ENCODE measurements at regions not wholly inside any gene's neighbourhood (a gene's known extent, or its start where the extent isn't known, plus 50 kb on each side); places are given as distances from the start of the nearest gene placed in this dataset.

DNA sequence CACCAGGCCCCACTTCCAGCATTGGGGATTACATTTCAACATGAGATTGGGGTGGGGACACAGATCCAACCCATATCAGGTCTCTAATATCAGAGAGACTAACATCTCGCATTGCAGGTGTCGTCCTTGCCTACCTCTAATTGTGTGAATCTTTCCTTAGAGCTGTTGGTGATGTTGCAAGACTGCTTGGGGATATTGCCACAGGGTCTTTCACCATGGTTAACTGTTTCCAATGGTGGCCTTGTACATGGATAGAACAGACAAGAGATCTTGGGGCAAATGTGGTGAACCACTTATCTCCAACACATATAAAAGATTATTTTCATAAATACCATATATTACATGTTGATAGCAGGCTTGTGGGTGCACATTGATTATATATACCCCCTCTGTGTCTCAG, 270.3 kb upstream of the LINC00305 start:
- H3K4me3 Mint-ChIP-seq: no peak overlapping the region
- no peaks in the 10 kb centered on the region for H3K36me3 Mint-ChIP-seq
- no peak overlapping the region for H3K27ac Mint-ChIP-seq

GRCh38 chr18:64416990-64417389, 268.1 kb upstream of the LINC00305 start:
- no peak for DNase-seq
- H3K36me3 Mint-ChIP-seq: no peaks in the 10 kb centered on the region
- no peaks in the 10 kb centered on the region for H3K9me3 Mint-ChIP-seq
- no peaks in the 10 kb centered on the region for H3K27me3 Mint-ChIP-seq
- H3K27ac Mint-ChIP-seq: no peak overlapping the region
- no peak overlapping the region for H3K4me3 Mint-ChIP-seq
- no peaks in the 10 kb centered on the region for H3K4me1 Mint-ChIP-seq

More for the DNA sequence above, 270.3 kb upstream of the LINC00305 start:
- no peak for DNase-seq
- Mint-ChIP-seq H3K27me3 (no peaks in the 10 kb centered on the region), H3K4me1 (no peaks in the 10 kb centered on the region), H3K9me3 (no peaks in the 10 kb centered on the region)

- no peak for DNase-seq
- Mint-ChIP-seq H3K4me3 (no peak overlapping the region), H3K4me1 (no peaks in the 10 kb centered on the region), H3K36me3 (no peaks in the 10 kb centered on the region), H3K27ac (no peak overlapping the region), H3K27me3 (no peaks in the 10 kb centered on the region), H3K9me3 (no peaks in the 10 kb centered on the region)
Observed at GRCh38 chr18:64415218-64415617, 266.3 kb upstream of the LINC00305 start.

DNA sequence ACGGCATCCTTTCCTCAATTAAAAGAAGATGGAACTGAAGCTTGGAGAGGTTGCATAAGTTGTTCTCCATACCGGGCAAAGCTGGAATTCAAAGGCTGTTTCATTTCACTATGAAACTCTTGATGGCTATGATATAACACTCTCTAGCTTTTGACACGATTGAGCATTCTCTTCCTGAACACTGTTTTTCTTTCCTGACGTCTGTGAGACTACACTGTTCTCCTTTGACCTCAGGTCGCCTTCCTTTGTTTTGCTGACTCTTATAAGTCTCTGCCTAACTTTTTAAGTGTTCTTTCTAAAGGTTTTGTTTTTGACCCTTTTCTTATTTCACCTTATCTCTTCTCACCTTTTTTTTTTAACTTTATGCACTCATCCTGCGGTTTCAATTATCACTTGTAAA, 261.8 kb upstream of the LINC00305 start:
- Mint-ChIP-seq H3K4me3 (no peak overlapping the region), H3K9me3 (no peaks in the 10 kb centered on the region), H3K27me3 (no peaks in the 10 kb centered on the region), H3K36me3 (no peaks in the 10 kb centered on the region), H3K27ac (no peak overlapping the region), H3K4me1 (no peaks in the 10 kb centered on the region)
- DNase-seq: no peak

DNA sequence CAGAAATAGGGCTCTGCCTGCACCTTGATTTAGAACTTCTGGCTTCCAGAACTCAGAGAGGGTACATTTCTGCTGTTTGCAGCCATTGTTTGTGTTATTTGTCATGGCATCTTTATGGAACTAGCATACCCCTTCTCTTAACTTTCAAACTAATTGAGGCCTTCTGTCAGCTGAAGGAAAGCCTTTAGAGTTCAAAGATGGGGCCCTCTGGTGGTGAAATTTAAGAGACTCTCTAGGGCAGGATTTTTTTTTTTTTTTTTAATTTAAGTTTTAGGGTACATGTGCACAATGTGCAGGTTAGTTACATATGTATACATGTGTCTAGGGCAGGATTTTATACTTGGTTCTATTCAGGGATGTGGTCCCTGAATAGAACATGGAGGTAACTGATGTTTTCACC, 260.6 kb upstream of the LINC00305 start:
- Mint-ChIP-seq H3K4me1 (no peaks in the 10 kb centered on the region), H3K4me3 (no peak overlapping the region)
- DNase-seq: no peak

DNA sequence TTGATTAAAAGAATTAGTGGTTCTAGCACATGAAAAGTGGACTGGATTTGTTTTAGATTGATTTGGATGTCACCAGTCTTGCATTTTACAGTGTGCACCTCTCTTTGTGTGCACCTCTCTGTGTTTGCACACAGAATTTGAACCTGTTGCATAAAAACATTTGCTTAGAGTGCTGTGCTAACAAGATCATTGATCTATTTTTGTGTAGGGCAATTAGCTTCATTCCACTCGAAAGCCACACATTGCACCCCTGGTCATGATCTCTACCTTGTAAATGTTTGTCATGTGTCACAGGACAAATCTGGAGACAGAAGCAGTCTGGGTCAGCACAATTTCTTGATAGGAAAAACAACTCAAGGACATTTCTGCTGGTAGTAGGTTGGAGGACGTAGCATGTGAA, 258.7 kb upstream of the LINC00305 start:
- Mint-ChIP-seq H3K36me3 (no peaks in the 10 kb centered on the region), H3K27ac (no peak overlapping the region), H3K4me3 (no peak overlapping the region), H3K4me1 (no peaks in the 10 kb centered on the region), H3K9me3 (no peaks in the 10 kb centered on the region), H3K27me3 (no peaks in the 10 kb centered on the region)
- DNase-seq: no peak

More for the DNA sequence above, 260.6 kb upstream of the LINC00305 start:
- H3K27me3 Mint-ChIP-seq: no peaks in the 10 kb centered on the region
- H3K27ac Mint-ChIP-seq: no peak overlapping the region
- no peaks in the 10 kb centered on the region for H3K9me3 Mint-ChIP-seq
- H3K36me3 Mint-ChIP-seq: no peaks in the 10 kb centered on the region

DNA sequence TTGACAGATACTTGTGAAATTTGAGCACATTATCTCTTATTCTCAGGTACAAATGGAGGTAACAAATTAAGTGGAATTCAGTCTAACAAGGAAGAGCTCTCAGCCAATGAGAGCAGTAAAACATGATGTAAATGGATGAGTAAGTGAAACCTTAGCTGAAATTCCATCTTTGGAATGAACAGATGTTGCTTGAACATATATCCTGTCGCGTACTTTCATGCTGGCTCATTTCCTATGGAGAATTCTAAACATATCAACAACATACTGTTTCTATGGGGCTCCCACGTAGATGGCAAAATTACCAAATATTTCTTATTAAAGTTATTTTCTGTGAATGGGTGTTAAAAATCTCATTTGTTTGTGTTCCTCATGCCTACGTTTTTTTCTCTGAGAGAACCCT, 256.3 kb upstream of the LINC00305 start:
- no peak for DNase-seq
- H3K4me1 Mint-ChIP-seq: no peaks in the 10 kb centered on the region
- no peak overlapping the region for H3K4me3 Mint-ChIP-seq
- no peaks in the 10 kb centered on the region for H3K36me3 Mint-ChIP-seq
- H3K27ac Mint-ChIP-seq: no peak overlapping the region
- no peaks in the 10 kb centered on the region for H3K27me3 Mint-ChIP-seq
- H3K9me3 Mint-ChIP-seq: no peaks in the 10 kb centered on the region

GRCh38 chr18:64403784-64404503, 255.1 kb upstream of the LINC00305 start:
- DNase-seq: no peak
- Mint-ChIP-seq H3K27ac (no peak overlapping the region), H3K36me3 (no peaks in the 10 kb centered on the region), H3K4me1 (no peaks in the 10 kb centered on the region), H3K27me3 (no peaks in the 10 kb centered on the region), H3K9me3 (no peaks in the 10 kb centered on the region), H3K4me3 (no peak overlapping the region)

DNA sequence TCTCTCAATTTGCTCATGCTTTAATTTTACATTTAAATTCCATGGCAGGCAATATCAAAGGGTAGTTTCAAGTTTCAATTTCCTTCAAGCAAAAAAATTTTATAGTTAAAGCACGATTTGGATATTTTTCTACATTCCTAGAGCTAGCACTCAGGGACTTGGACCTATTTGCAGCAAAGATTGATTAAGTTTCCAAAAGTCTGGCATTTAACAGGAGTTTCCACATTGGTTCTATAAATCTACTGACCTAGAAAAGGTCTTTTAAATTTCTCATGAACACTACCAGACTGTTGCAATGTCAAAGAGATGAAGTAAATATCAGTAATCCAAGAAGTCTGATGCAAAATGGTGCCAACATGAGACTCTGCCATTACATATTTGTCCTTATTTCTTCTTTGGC, 253.7 kb upstream of the LINC00305 start:
- Mint-ChIP-seq H3K27me3 (no peaks in the 10 kb centered on the region), H3K4me1 (no peaks in the 10 kb centered on the region), H3K4me3 (no peak overlapping the region), H3K36me3 (no peaks in the 10 kb centered on the region), H3K27ac (no peak overlapping the region), H3K9me3 (no peaks in the 10 kb centered on the region)
- DNase-seq: no peak

- no peaks in the 10 kb centered on the region for H3K4me1 Mint-ChIP-seq
- no peaks in the 10 kb centered on the region for H3K36me3 Mint-ChIP-seq
- no peaks in the 10 kb centered on the region for H3K27me3 Mint-ChIP-seq
- no peak for DNase-seq
- no peak overlapping the region for H3K4me3 Mint-ChIP-seq
- H3K27ac Mint-ChIP-seq: no peak overlapping the region
- peaks cover 2% of the 10 kb centered on the region for H3K9me3 Mint-ChIP-seq
Observed at GRCh38 chr18:64401268-64402060, 252.6 kb upstream of the LINC00305 start.

DNA sequence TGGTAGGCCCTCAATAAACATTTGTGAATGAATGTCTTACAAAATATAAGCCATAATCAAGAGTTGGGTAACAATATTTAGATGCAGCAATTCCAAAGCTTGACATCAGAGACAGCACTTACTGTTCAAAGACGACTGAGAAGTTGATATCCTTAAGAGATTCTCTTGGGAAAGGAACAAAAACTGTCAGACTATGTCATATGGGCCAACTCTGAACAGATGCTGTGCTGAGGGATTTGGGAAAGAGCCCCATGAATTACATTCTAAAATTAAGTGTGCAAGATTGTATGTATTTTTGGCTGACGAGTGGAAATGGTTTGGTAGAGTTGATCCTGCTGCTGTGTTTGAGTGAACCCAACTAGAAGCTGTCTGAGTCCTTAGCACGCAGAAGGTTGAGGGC, 250.7 kb upstream of the LINC00305 start:
- Mint-ChIP-seq H3K36me3 (no peaks in the 10 kb centered on the region), H3K4me1 (no peaks in the 10 kb centered on the region), H3K4me3 (no peak overlapping the region), H3K27me3 (no peaks in the 10 kb centered on the region), H3K27ac (no peak overlapping the region), H3K9me3 (peaks cover 2% of the 10 kb centered on the region)
- DNase-seq: no peak

GRCh38 chr18:64398320-64398719, 249.4 kb upstream of the LINC00305 start:
- Mint-ChIP-seq H3K9me3 (peaks cover 2% of the 10 kb centered on the region), H3K36me3 (no peaks in the 10 kb centered on the region), H3K4me3 (no peak overlapping the region), H3K27ac (no peak overlapping the region), H3K27me3 (no peaks in the 10 kb centered on the region), H3K4me1 (no peaks in the 10 kb centered on the region)
- DNase-seq: no peak

GRCh38 chr18:64392202-64392601, 243.3 kb upstream of the LINC00305 start:
- H3K36me3 Mint-ChIP-seq: no peaks in the 10 kb centered on the region

DNA sequence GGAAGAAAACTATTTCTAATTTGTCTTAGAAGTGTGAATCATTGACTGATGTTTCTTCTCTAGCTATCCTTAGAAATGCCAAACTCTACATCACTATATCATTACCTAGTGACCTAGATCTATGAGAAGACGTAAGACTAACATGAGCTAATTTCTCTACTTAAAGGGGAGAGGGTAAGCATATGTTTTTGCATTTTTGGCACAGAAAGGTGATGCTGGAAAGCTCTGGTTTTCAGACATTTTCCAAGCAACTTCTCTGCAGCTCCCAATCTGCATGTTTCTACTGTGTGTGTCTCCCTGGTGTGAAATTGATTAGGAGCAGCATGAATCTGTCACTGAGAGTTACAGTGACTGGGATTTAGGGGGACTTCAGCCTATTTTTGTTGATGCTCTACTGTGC, 235.2 kb upstream of the LINC00305 start:
- Mint-ChIP-seq H3K27ac (no peak overlapping the region), H3K36me3 (no peaks in the 10 kb centered on the region), H3K4me1 (no peaks in the 10 kb centered on the region), H3K9me3 (no peaks in the 10 kb centered on the region), H3K27me3 (no peaks in the 10 kb centered on the region), H3K4me3 (no peak overlapping the region)
- no peak for DNase-seq

More at GRCh38 chr18:64392202-64392601, 243.3 kb upstream of the LINC00305 start:
- Mint-ChIP-seq H3K4me1 (no peaks in the 10 kb centered on the region), H3K4me3 (no peak overlapping the region), H3K27ac (no peak overlapping the region), H3K9me3 (peaks cover 2% of the 10 kb centered on the region), H3K27me3 (no peaks in the 10 kb centered on the region)
- DNase-seq: no peak

GRCh38 chr18:64380117-64380516, 231.2 kb upstream of the LINC00305 start:
- DNase-seq: no peak
- Mint-ChIP-seq H3K27me3 (no peaks in the 10 kb centered on the region), H3K36me3 (no peaks in the 10 kb centered on the region), H3K27ac (no peak overlapping the region), H3K4me1 (no peaks in the 10 kb centered on the region), H3K4me3 (no peak overlapping the region), H3K9me3 (no peaks in the 10 kb centered on the region)

GRCh38 chr18:64379662-64380061, 230.8 kb upstream of the LINC00305 start:
- H3K27ac Mint-ChIP-seq: no peak overlapping the region
- H3K4me3 Mint-ChIP-seq: no peak overlapping the region
- H3K27me3 Mint-ChIP-seq: no peaks in the 10 kb centered on the region
- H3K36me3 Mint-ChIP-seq: no peaks in the 10 kb centered on the region
- H3K9me3 Mint-ChIP-seq: no peaks in the 10 kb centered on the region
- DNase-seq: no peak
- H3K4me1 Mint-ChIP-seq: no peaks in the 10 kb centered on the region
